ENCODE measurements at regions not wholly inside any gene's neighbourhood (a gene's known extent, or its start where the extent isn't known, plus 50 kb on each side); places are given as distances from the start of the nearest gene placed in this dataset.

GRCh38 chr4:13918991-13919441 lies 291.5 kb upstream of the BOD1L1 start (continued):
- TF ChIP-seq, protein P1, sequence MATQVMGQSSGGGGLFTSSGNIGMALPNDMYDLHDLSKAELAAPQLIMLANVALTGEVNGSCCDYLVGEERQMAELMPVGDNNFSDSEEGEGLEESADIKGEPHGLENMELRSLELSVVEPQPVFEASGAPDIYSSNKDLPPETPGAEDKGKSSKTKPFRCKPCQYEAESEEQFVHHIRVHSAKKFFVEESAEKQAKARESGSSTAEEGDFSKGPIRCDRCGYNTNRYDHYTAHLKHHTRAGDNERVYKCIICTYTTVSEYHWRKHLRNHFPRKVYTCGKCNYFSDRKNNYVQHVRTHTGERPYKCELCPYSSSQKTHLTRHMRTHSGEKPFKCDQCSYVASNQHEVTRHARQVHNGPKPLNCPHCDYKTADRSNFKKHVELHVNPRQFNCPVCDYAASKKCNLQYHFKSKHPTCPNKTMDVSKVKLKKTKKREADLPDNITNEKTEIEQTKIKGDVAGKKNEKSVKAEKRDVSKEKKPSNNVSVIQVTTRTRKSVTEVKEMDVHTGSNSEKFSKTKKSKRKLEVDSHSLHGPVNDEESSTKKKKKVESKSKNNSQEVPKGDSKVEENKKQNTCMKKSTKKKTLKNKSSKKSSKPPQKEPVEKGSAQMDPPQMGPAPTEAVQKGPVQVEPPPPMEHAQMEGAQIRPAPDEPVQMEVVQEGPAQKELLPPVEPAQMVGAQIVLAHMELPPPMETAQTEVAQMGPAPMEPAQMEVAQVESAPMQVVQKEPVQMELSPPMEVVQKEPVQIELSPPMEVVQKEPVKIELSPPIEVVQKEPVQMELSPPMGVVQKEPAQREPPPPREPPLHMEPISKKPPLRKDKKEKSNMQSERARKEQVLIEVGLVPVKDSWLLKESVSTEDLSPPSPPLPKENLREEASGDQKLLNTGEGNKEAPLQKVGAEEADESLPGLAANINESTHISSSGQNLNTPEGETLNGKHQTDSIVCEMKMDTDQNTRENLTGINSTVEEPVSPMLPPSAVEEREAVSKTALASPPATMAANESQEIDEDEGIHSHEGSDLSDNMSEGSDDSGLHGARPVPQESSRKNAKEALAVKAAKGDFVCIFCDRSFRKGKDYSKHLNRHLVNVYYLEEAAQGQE (IDR thresholded peaks at IDR 0.05) = no peak
- TF ChIP-seq TAF1 (conservative IDR thresholded peaks at IDR 0.05) (no peak), JUND (IDR thresholded peaks at IDR 0.05) (no peak), FOXA2 (IDR thresholded peaks at IDR 0.05) (no peak), YY1 (IDR thresholded peaks at IDR 0.05) (no peak), RAD21 (IDR thresholded peaks at IDR 0.05) (no peak), NR2F2 (IDR thresholded peaks at IDR 0.05) (no peak), GABPA (IDR thresholded peaks at IDR 0.05 in 1 of 2, conservative IDR thresholded peaks at IDR 0.05 in 1 of 2) (no peak), SP1 (IDR thresholded peaks at IDR 0.05) (no peak), HNF4G (IDR thresholded peaks at IDR 0.05) (no peak)
- TF ChIP-seq, protein P2, sequence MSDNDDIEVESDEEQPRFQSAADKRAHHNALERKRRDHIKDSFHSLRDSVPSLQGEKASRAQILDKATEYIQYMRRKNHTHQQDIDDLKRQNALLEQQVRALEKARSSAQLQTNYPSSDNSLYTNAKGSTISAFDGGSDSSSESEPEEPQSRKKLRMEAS (IDR thresholded peaks at IDR 0.05) = no peak

DNA sequence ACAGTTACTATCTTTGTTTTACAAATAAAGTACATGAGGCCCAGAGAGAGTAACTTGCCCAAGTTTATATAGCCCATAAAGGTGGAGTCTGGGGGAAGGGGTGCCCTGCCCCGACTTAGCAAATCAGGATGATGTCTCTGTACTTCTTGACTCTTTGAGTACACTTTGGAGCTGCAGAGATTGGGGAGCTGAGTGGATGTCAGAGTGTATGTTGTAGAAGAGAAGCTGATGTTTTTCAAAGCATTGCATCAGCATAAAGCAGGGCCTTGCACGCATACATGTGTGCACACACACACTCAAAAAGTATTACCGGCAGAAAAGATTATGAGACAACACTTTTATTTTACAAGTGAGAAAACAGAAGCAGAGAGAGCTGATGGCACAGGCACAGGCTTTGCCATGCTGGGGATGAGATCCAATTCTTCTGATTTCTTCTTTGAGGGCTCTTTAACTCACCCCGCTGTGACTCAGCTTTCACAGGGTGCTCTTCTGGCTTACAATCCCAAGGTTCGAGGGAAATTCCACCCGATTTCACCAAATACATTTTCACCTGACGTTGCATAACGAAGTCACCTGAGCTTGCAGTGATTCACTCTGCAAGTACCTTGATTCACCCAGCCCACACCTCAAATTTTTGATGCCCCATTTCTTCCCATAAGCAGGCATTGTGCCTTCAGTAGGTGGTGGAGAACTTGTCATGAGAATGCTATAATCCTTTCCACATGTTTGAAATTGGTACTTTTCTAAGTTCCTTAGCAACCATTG lies 292.8 kb upstream of the BOD1L1 start:
- no peak overlapping the region for H3K4me3 ChIP-seq (ENCODE audit: low read depth in 1 of 3, low read length in 3 of 3)
- no peak overlapping the region for H3K9ac ChIP-seq (ENCODE audit: low read depth in 1 of 2, low read length in 2 of 2)
- 85% methylated on average over 8 of the region's 8 CpGs for WGBS
- H3K27ac ChIP-seq (ENCODE audit: low read depth in 1 of 2, low read length in 2 of 2) = no peak overlapping the region
- H3K4me1 ChIP-seq (ENCODE audit: control insufficient read depth in 4 of 4, insufficient read depth in 4 of 4, low read length in 3 of 4) = no peaks in the 10 kb centered on the region
- no peaks in the 10 kb centered on the region for H3K36me3 ChIP-seq (ENCODE audit: control insufficient read depth in 4 of 4, insufficient read depth in 3 of 4, low read depth in 1 of 4, low read length in 3 of 4)
- H3K27me3 ChIP-seq (ENCODE audit: control insufficient read depth in 4 of 4, insufficient read depth in 4 of 4, low read length in 3 of 4) = no peaks in the 10 kb centered on the region
- no peak for TF ChIP-seq NR2F2 (IDR thresholded peaks at IDR 0.05)
- no peak for TF ChIP-seq FOXA1 (IDR thresholded peaks at IDR 0.05)
- TF ChIP-seq RXRA (IDR thresholded peaks at IDR 0.05) = no peak
- TF ChIP-seq, protein P2 (IDR thresholded peaks at IDR 0.05) = no peak
- TF ChIP-seq HNF4A (conservative IDR thresholded peaks at IDR 0.05) = no peak
- TF ChIP-seq FOXA2 (IDR thresholded peaks at IDR 0.05) = no peak
- no peak for TF ChIP-seq HNF4G (IDR thresholded peaks at IDR 0.05)
- no peak for TF ChIP-seq TAF1 (conservative IDR thresholded peaks at IDR 0.05)
- TF ChIP-seq, protein P1 (IDR thresholded peaks at IDR 0.05) = no peak
- DNase-seq (ENCODE audit: low spot score) = no peak
- no peaks in the 10 kb centered on the region for H3K9me3 ChIP-seq (ENCODE audit: control insufficient read depth in 4 of 4, low read length in 3 of 4)

Data from liver (tissue), 7 donors.